ENCODE measurements at regions not wholly inside any gene's neighbourhood (a gene's known extent, or its start where the extent isn't known, plus 50 kb on each side); places are given as distances from the start of the nearest gene placed in this dataset.
A peak's percentile ranks its signal among the peaks of the same experiment; 100 is the strongest.
"Not testable (repeated sequence)": the region's sequence is repeated elsewhere in the genome, so short reads cannot be mapped to it uniquely, and the experiment has no call there.

- no peak for DNase-seq (ENCODE audit: low spot score)
These were observed 1297.3 kb downstream of the JRKL start for GRCh38 chr11:97687111-97687510.

- no peak for DNase-seq (ENCODE audit: low spot score)
These were observed 1301.2 kb downstream of the JRKL start for GRCh38 chr11:97691061-97691460.

- no peak for DNase-seq (ENCODE audit: low spot score)
These were observed 1313.1 kb downstream of the JRKL start for GRCh38 chr11:97702951-97703350.

- no peak for DNase-seq (ENCODE audit: low spot score)
These were observed 1314.0 kb downstream of the JRKL start for GRCh38 chr11:97703851-97704250.

GRCh38 chr11:97705441-97705840, 1315.3 kb upstream of the CNTN5 start:
- DNase-seq (ENCODE audit: low spot score): not testable (repeated sequence)

GRCh38 chr11:97717922-97718321, 1302.8 kb upstream of the CNTN5 start:
- no peak for DNase-seq (ENCODE audit: low spot score)

- DNase-seq (ENCODE audit: low spot score): peak; percentile 31
These were observed 1298.7 kb upstream of the CNTN5 start for GRCh38 chr11:97722065-97722464.

- no peak for DNase-seq (ENCODE audit: low spot score)
These were observed 1298.0 kb upstream of the CNTN5 start for GRCh38 chr11:97722721-97723120.

GRCh38 chr11:97729546-97730272, 1291.0 kb upstream of the CNTN5 start:
- DNase-seq (ENCODE audit: low spot score): no peak

GRCh38 chr11:97732011-97732632, 1288.6 kb upstream of the CNTN5 start:
- DNase-seq (ENCODE audit: low spot score): no peak

- DNase-seq (ENCODE audit: low spot score): no peak
These were observed 1282.0 kb upstream of the CNTN5 start for GRCh38 chr11:97738751-97739150.

- no peak for DNase-seq (ENCODE audit: low spot score)
These were observed 1280.6 kb upstream of the CNTN5 start for GRCh38 chr11:97739932-97740800.

GRCh38 chr11:97740801-97741151, 1280.0 kb upstream of the CNTN5 start:
- DNase-seq (ENCODE audit: low spot score): no peak

- DNase-seq (ENCODE audit: low spot score): no peak
These were observed 1278.0 kb upstream of the CNTN5 start for GRCh38 chr11:97742717-97743116.

GRCh38 chr11:97743205-97743742, 1277.5 kb upstream of the CNTN5 start:
- DNase-seq (ENCODE audit: low spot score): peak; percentile 48

GRCh38 chr11:97745515-97746050, 1275.2 kb upstream of the CNTN5 start:
- DNase-seq (ENCODE audit: low spot score): no peak

GRCh38 chr11:97746818-97747217, 1273.9 kb upstream of the CNTN5 start:
- DNase-seq (ENCODE audit: low spot score): no peak

- DNase-seq (ENCODE audit: low spot score): no peak
These were observed 1269.3 kb upstream of the CNTN5 start for GRCh38 chr11:97751405-97751804.

GRCh38 chr11:97751952-97752351, 1268.8 kb upstream of the CNTN5 start:
- no peak for DNase-seq (ENCODE audit: low spot score)

GRCh38 chr11:97754976-97755375, 1265.8 kb upstream of the CNTN5 start:
- no peak for DNase-seq (ENCODE audit: low spot score)

GRCh38 chr11:97756571-97757335, 1264.0 kb upstream of the CNTN5 start:
- no peak for DNase-seq (ENCODE audit: low spot score)

- no peak for DNase-seq (ENCODE audit: low spot score)
These were observed 1259.6 kb upstream of the CNTN5 start for GRCh38 chr11:97761175-97761574.

Data from LoVo (cell line).